NCI-H82 treated with DMSO at 0.1 percent for 48 hours (cell line): ENCODE measurements at regions not wholly inside any gene's neighbourhood (a gene's known extent, or its start where the extent isn't known, plus 50 kb on each side); places are given as distances from the start of the nearest gene placed in this dataset.
A peak's percentile ranks its signal among the peaks of the same experiment; 100 is the strongest.

ENCODE experiments used
- DNase-seq: peaks from one replicate; lab custom pipeline; 2025; ENCODE audit not compliant: unreplicated experiment; lab: John Stamatoyannopoulos, UW

DNA sequence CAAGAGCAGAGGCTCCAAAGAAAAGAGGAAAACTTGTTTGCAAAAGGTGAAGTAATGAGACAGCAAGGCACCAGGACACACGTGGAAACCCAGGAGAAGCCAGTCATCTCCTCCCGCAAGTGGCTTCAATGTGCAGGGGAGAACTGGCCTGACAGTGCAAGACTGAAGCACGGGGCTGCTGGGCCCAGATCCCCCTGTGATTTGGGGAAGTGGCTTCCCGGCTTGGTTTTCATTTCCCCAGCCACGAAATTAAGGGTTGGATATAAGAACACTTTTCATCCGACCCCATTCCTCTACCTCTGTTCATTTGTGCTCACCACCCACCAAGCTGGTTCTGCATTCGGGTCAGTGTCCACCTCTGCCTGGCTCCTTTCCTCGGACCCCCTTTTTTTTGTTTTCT lies 306.4 kb downstream of the FGFR2 start:
- no peak for DNase-seq

- no peak for DNase-seq
These were observed 305.9 kb downstream of the FGFR2 start for GRCh38 chr10:121292321-121292720.

DNA sequence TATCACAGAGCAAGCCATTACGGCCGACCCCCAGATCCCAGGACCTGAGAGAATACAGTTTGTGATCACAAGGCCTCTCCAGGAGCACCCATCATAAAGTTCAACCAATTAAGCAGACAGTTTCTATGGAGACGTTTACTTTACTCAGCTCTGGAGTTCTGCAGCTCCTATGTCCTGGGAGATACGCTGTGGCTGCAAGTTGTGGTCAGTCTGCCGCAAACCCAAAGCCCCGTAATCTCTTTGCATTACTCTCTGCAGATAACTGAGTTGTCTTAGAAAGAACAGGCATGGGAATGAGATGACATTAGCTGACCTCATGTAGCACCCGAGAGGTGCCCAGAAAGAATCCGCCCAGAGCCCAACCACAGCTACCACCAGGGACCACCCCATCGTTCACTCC lies 305.1 kb downstream of the FGFR2 start:
- DNase-seq: no peak

DNA sequence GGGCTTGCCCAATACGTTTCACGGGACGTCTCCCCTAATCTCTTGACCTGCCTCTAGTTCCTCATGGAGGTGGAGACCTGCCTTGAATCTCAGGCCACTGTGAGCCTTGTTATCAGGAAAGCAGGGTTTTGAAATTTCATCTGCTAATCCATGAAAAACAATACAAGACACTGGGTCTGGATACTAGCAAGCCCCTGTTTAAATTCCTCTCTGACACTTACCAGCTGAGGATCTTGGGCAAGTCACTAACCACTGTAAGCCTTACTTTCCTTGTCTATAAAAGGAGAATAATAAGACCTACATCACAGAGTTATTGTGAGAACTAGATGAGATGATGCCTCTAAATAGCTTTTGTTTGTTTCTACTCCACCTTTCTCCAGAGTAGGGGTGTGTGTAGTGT lies 303.6 kb downstream of the FGFR2 start:
- no peak for DNase-seq

DNA sequence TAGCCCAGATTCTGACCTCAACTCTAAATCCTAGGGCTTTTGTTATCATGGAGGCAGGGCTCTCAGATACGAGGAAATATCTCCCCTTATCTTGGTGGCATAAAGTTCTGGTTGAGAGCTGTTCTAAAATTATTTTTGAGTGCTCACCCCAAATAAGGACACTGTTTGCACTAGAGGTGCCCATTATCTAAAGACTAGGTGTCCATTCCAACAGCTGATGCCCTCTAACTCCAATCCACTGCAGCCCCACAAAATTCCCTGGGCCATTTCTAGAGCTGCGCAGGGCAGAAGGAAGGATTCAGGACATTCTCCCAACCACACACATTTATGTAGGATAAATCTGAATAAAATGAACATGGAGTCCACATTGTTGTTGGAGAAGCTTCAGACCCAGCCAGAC lies 301.9 kb downstream of the FGFR2 start:
- DNase-seq: no peak

- DNase-seq: no peak
These were observed 301.2 kb downstream of the FGFR2 start for GRCh38 chr10:121296881-121297585.

GRCh38 chr10:121300723-121301122 lies 297.5 kb downstream of the FGFR2 start:
- DNase-seq: no peak

DNA sequence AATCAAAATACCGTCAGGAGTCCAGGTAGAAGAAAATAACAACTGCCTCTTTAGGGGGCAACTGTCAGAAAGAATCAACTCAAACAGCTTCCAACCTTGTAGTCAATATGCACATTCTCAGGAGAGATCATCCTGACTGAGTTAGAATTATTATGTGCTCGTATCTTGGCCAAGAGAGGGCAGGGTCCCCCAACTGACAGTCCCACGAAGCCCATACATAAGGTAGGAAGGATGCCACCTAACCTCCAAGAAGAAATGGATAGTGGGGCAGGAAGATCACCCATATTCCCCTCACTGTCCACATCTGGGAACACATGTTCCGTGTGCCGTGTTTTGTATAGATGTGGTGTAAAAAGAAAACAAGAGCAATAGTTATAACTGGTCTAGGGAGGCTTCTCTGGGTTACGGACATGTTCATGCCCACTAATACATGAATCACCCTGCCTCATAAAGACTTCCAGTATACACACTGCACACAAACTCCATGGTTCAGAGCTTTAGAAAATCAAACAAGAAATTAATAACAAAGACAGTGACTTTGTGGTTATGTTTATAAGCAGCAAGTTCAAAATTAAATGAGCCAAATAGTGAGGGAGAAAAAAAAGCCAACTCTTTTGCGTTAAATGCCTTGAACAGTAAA lies 295.6 kb downstream of the FGFR2 start:
- DNase-seq: no peak

GRCh38 chr10:121303287-121303890 lies 294.9 kb downstream of the FGFR2 start:
- DNase-seq: peak; percentile 75

GRCh38 chr10:121305066-121305465 lies 293.2 kb downstream of the FGFR2 start:
- peak; percentile 64 for DNase-seq

GRCh38 chr10:121306159-121306673 lies 292.0 kb downstream of the FGFR2 start:
- DNase-seq: no peak

DNA sequence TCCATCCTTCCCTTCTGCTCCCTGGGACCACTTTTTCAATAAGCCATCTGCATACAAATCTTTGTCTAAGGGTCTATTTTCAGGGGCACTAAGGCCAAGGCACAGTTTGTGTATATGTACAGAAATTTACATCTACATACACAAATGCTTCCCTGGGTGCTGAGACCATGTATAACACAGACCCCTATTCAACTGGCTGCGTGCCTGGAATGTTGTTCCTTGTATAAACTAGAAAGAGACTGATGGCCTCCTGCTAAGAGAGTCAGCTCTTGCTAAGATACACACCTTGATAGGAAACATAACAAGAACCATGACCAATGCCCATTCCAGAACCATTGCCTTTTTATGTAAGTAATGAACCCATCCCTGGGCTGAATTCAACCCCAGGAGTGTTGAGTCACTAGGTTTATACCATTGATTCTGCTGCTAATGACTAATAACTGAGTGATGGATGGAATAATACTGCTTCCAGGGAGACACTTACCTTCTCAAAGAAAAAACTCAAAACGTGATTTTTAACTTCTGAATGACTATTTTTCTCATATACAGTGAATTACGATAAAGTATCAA lies 290.7 kb downstream of the FGFR2 start:
- no peak for DNase-seq

GRCh38 chr10:121308020-121308419 lies 290.2 kb downstream of the FGFR2 start:
- no peak for DNase-seq

GRCh38 chr10:121309164-121309563 lies 289.1 kb downstream of the FGFR2 start:
- DNase-seq: no peak

- DNase-seq: no peak
These were observed 288.0 kb downstream of the FGFR2 start for GRCh38 chr10:121310151-121310711.

DNA sequence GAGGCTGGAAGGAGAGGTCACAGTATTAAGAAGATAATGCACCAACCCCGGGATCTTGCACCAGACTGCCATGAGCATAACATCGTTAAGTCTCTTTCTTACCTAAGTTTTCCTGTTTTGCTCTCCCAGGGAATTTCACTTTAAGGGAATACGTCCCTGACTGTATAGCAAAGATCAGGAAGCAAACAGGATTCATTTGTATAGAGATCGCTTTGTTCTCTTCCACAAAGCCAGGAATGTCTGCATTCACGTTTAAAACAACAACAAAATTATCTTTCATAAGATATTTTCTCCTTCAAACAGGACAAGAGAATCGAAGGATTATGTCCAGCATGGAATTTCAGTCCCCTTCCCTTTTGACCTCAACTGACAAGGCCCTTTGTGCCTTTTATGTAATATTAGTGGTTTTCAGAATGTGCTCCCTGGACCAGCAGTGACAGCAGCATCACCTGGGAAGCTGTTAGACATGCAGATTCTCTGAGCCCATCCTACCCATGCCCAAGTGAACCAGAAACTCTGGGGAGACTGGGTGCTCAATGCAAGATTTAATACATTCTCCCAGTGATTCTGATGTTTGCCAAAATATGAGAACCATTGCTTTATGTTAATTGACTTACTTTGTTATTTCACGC lies 286.3 kb downstream of the FGFR2 start:
- DNase-seq: no peak

GRCh38 chr10:121312587-121312986 lies 285.7 kb downstream of the FGFR2 start:
- DNase-seq: no peak

GRCh38 chr10:121313119-121313875 lies 284.9 kb downstream of the FGFR2 start:
- DNase-seq: no peak

DNA sequence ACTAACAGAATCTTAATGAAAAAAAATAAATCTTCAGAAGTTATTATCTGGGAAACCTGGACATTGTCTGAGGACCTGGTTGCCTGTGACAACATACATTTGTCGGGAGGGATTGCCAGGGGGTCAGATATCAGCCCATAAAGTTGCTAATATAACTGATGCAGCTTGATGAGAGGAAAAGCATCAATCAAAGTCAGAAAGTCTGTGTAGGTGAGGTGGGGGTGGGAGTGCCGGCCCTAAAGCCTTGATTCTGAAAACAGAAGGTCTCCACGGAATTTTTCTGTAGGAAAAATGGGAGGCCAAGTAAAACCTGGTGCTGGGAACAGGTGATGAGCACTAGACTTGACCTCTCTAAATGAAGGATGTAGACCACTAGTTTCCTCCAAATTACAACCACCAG lies 281.8 kb downstream of the FGFR2 start:
- DNase-seq: no peak

GRCh38 chr10:121317374-121317773 lies 280.9 kb downstream of the FGFR2 start:
- no peak for DNase-seq
